ENCODE measurements at regions not wholly inside any gene's neighbourhood (a gene's known extent, or its start where the extent isn't known, plus 50 kb on each side); places are given as distances from the start of the nearest gene placed in this dataset.

DNA sequence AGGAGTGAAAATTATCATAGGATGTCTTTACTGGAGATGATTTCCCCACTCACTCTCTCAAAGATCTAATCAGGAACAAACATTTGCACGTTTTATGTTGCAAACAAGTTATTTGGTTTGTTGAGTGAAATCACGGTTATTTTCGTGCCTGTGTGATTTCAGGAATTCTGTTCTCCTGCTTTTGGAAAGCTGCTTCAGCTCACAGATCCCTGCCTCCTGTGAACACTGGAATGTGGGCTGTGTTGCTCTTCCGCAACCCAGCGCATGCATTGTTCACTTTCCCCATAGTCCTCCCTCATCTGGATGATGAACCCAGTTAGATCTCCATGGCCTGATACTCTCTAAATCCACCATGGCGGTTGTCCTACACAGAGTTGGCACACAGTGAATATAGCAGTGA is 91.0 kb downstream of the PLEKHG1 start:
- H3K27ac ChIP-seq (ENCODE audit: extremely low read length, insufficient read depth, low read length), result no peak overlapping the region
- no TSS peak for BruUV-seq (replicated peaks)
- no peaks in the 10 kb centered on the region for H3K27me3 ChIP-seq (ENCODE audit: control insufficient read depth in 1 of 2, insufficient read depth in 2 of 2, low read length in 2 of 2)
- H3K9me3 ChIP-seq (ENCODE audit: low read length), result no peaks in the 10 kb centered on the region
- no peak overlapping the region for H3K4me2 ChIP-seq (ENCODE audit: low read depth, low read length)
- no peaks in the 10 kb centered on the region for H3K36me3 ChIP-seq (replicated peaks in 1 of 2; ENCODE audit: control insufficient read depth in 1 of 2, insufficient read depth in 2 of 2, low read length in 2 of 2)
- TF ChIP-seq ZFY (CRISPR knock-in tag; IDR thresholded peaks at IDR 0.05) (no peak), ESRRA (CRISPR knock-in tag; IDR thresholded peaks at IDR 0.05; ENCODE audit: low read depth) (no peak), ZNF766 (CRISPR knock-in tag; IDR thresholded peaks at IDR 0.05; ENCODE audit: borderline replicate concordance) (no peak), GPN1 (CRISPR knock-in tag; IDR thresholded peaks at IDR 0.05; ENCODE audit: borderline replicate concordance) (no peak)
- TF ChIP-seq, protein P1, sequence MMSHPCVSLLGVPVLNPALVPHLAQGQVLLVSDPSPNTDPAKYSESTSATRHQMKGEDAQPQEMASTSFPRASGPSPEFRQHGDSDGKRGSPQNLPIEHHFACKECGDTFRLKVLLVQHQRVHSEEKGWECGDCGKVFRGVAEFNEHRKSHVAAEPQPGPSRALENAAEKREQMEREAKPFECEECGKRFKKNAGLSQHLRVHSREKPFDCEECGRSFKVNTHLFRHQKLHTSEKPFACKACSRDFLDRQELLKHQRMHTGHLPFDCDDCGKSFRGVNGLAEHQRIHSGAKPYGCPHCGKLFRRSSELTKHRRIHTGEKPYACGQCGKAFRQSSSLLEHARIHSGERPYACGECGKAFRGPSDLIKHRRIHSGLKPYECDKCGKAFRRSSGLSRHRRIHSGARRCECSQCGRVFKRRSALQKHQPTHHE (CRISPR knock-in tag; IDR thresholded peaks at IDR 0.05; ENCODE audit: borderline replicate concordance), result no peak
- peaks cover 12% of the 10 kb centered on the region for H3K4me1 ChIP-seq (ENCODE audit: insufficient read depth, low read length)
- H2AFZ ChIP-seq (ENCODE audit: low read length), result no peak overlapping the region
- no peak overlapping the region for H3K9ac ChIP-seq (ENCODE audit: insufficient read depth, low read depth, low read length)
- ChIA-PET POLR2A (no interaction called here), CTCF (ENCODE audit: low intra/inter-chr PET ratio, low total read pairs) (no interaction called here)
- H4K20me1 ChIP-seq (ENCODE audit: insufficient read depth, low read length), result no peaks in the 10 kb centered on the region
- H3K4me3 ChIP-seq (replicated peaks in 1 of 3; ENCODE audit: insufficient read depth in 1 of 3, low read depth in 2 of 3, low read length in 3 of 3), result no peak overlapping the region
- ATAC-seq, result no peak
- intact Hi-C loops (cut with micrococcal nuclease; ENCODE audit: unreplicated experiment) (no loop called here), in situ Hi-C loops (cut with HindIII; ENCODE audit: extremely low pct_ligation_motif_present, low pct_unique_long_range_greater_than_20kb) (no loop called here)
- FAIRE-seq, result no peak
- DNase-seq (ENCODE audit: low spot score), result no peak
- WGBS (ENCODE audit: low lambda C conversion rate), result 23% methylated on average over 6 of the region's 6 CpGs
- no peaks in the 10 kb centered on the region for H3K79me2 ChIP-seq (ENCODE audit: insufficient read depth, low read length)

DNA sequence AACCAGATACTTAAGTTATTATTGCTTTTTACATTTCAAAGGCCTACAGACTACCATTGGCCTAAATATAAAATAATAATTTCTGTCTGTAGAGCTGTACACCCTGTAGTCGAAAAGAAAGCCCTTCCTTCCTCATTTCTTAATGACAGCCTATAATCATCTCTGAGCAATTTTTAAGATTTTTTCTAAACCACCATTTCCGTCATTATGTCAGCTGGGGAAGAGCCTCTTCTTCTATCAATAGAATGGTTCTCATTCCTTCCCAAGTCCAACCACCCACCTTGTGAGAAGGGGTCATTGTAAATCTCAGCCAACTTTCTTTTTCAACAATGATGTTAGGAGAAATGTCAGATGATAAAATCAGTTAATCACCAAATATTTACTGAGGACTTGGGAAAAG is 91.8 kb downstream of the PLEKHG1 start:
- intact Hi-C loops (cut with micrococcal nuclease; ENCODE audit: unreplicated experiment), result no loop called here
- TF ChIP-seq, protein P2, sequence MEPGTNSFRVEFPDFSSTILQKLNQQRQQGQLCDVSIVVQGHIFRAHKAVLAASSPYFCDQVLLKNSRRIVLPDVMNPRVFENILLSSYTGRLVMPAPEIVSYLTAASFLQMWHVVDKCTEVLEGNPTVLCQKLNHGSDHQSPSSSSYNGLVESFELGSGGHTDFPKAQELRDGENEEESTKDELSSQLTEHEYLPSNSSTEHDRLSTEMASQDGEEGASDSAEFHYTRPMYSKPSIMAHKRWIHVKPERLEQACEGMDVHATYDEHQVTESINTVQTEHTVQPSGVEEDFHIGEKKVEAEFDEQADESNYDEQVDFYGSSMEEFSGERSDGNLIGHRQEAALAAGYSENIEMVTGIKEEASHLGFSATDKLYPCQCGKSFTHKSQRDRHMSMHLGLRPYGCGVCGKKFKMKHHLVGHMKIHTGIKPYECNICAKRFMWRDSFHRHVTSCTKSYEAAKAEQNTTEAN (CRISPR knock-in tag; conservative IDR thresholded peaks at IDR 0.05), result no peak
- TF ChIP-seq, protein P3, sequence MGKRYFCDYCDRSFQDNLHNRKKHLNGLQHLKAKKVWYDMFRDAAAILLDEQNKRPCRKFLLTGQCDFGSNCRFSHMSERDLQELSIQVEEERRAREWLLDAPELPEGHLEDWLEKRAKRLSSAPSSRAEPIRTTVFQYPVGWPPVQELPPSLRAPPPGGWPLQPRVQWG (CRISPR knock-in tag; IDR thresholded peaks at IDR 0.05; ENCODE audit: borderline replicate concordance, low read depth), result no peak
- TF ChIP-seq, protein P4, sequence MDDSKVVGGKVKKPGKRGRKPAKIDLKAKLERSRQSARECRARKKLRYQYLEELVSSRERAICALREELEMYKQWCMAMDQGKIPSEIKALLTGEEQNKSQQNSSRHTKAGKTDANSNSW (CRISPR knock-in tag; IDR thresholded peaks at IDR 0.05; ENCODE audit: borderline replicate concordance), result no peak
- TF ChIP-seq YEATS4 (CRISPR knock-in tag; IDR thresholded peaks at IDR 0.05; ENCODE audit: borderline replicate concordance) (no peak), ZNF678 (CRISPR knock-in tag; IDR thresholded peaks at IDR 0.05) (no peak), ZNF670 (CRISPR knock-in tag; IDR thresholded peaks at IDR 0.05; ENCODE audit: borderline replicate concordance) (no peak)
- TF ChIP-seq, protein P5, sequence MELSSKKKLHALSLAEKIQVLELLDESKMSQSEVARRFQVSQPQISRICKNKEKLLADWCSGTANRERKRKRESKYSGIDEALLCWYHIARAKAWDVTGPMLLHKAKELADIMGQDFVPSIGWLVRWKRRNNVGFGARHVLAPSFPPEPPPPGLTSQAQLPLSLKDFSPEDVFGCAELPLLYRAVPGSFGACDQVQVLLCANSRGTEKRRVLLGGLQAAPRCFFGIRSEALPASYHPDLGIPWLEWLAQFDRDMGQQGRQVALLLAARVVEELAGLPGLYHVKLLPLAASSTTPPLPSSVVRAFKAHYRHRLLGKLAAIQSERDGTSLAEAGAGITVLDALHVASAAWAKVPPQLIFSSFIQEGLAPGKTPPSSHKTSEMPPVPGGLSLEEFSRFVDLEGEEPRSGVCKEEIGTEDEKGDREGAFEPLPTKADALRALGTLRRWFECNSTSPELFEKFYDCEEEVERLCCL (CRISPR knock-in tag; IDR thresholded peaks at IDR 0.05; ENCODE audit: borderline replicate concordance), result no peak
- Histone ChIP-seq H2AFZ (ENCODE audit: low read length) (no peak overlapping the region), H3K79me2 (ENCODE audit: insufficient read depth, low read length) (no peaks in the 10 kb centered on the region), H3K9ac (ENCODE audit: insufficient read depth, low read depth, low read length) (no peak overlapping the region), H3K4me2 (ENCODE audit: low read depth, low read length) (no peak overlapping the region), H4K20me1 (ENCODE audit: insufficient read depth, low read length) (no peaks in the 10 kb centered on the region), H3K36me3 (replicated peaks in 1 of 2; ENCODE audit: control insufficient read depth in 1 of 2, insufficient read depth in 2 of 2, low read length in 2 of 2) (no peaks in the 10 kb centered on the region), H3K27me3 (ENCODE audit: control insufficient read depth in 1 of 2, insufficient read depth in 2 of 2, low read length in 2 of 2) (no peaks in the 10 kb centered on the region), H3K27ac (ENCODE audit: extremely low read length, insufficient read depth, low read length) (no peak overlapping the region), H3K4me3 (replicated peaks in 1 of 3; ENCODE audit: insufficient read depth in 1 of 3, low read depth in 2 of 3, low read length in 3 of 3) (no peak overlapping the region), H3K9me3 (ENCODE audit: low read length) (no peaks in the 10 kb centered on the region), H3K4me1 (ENCODE audit: insufficient read depth, low read length) (peaks cover 12% of the 10 kb centered on the region)
- 42% methylated on average over 2 of the region's 2 CpGs for WGBS (ENCODE audit: low lambda C conversion rate)
- ATAC-seq, result no peak
- in situ Hi-C loops (cut with HindIII; ENCODE audit: extremely low pct_ligation_motif_present, low pct_unique_long_range_greater_than_20kb), result no loop called here
- BruUV-seq (replicated peaks), result no TSS peak
- FAIRE-seq, result no peak
- DNase-seq (ENCODE audit: low spot score), result no peak
- ChIA-PET POLR2A (no interaction called here), CTCF (ENCODE audit: low intra/inter-chr PET ratio, low total read pairs) (no interaction called here)

Measured in HepG2 (cell line).